ENCODE measurements at regions not wholly inside any gene's neighbourhood (a gene's known extent, or its start where the extent isn't known, plus 50 kb on each side); places are given as distances from the start of the nearest gene placed in this dataset.

DNA sequence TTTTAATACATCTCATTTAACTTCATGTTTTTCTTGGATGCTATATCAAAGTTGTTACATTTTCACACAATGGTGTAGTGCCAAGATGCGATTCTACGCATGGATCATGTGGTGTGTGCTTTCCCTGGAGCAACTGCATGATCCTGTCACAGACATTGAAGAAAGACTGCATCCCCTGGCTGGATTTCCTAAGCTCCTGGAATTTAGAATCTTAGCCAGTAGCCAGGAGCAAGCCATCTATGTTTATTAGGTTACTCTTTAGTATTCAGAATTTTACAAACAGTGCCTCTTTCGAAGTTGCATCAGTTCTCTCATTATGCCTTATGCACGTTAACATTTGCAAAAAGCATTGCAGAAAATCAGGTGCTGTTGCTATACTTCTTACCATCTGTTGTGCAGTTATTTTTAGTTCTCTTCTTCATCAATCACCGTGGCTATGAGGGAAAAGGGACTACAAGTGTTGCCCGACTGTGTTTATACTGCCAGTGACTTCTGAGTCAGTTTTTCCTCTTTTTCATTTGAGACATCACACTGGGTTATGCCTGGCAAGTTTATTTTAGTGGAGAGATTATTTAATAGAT is 584.2 kb downstream of the BCKDHB start:
- TF ChIP-seq, protein P1, sequence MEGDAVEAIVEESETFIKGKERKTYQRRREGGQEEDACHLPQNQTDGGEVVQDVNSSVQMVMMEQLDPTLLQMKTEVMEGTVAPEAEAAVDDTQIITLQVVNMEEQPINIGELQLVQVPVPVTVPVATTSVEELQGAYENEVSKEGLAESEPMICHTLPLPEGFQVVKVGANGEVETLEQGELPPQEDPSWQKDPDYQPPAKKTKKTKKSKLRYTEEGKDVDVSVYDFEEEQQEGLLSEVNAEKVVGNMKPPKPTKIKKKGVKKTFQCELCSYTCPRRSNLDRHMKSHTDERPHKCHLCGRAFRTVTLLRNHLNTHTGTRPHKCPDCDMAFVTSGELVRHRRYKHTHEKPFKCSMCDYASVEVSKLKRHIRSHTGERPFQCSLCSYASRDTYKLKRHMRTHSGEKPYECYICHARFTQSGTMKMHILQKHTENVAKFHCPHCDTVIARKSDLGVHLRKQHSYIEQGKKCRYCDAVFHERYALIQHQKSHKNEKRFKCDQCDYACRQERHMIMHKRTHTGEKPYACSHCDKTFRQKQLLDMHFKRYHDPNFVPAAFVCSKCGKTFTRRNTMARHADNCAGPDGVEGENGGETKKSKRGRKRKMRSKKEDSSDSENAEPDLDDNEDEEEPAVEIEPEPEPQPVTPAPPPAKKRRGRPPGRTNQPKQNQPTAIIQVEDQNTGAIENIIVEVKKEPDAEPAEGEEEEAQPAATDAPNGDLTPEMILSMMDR (IDR thresholded peaks at IDR 0.05), result no peak
- no peak for TF ChIP-seq POLR2A (IDR thresholded peaks at IDR 0.05)

Measured in lower leg skin (tissue), 3 donors.